Stomach (tissue), 8 donors: ENCODE measurements at regions not wholly inside any gene's neighbourhood (a gene's known extent, or its start where the extent isn't known, plus 50 kb on each side); places are given as distances from the start of the nearest gene placed in this dataset.

Experiments
- DNase-seq, 2 donors: peaks; one replicate each; pipeline versions ENCODE4 v3.0.0 to v3.0.0-alpha.2; 2013 to 2019
- H3K27ac ChIP-seq, 5 donors: fragments of 200-600 bp in 4 of 5; sonication (generic) in 4 of 5; one replicate each; pipeline ENCODE4 v1.5.1; 2013 to 2019; ENCODE audit warnings: mild to moderate bottlenecking in 1 of 5, moderate library complexity in 1 of 5
- H3K27me3 ChIP-seq, 3 donors: fragments of 200-600 bp; sonication (generic); one replicate each; pipeline ENCODE4 v1.5.1; 2017 to 2019; ENCODE audit warnings: mixed run types in 1 of 3
- H3K36me3 ChIP-seq, 4 donors: fragments of 200-600 bp; sonication (generic); 1 replicate in 3 of 4; 2 replicates in 1 of 4; pipeline ENCODE4 v1.5.1; 2016 to 2019
- H3K4me1 ChIP-seq, 4 donors: fragments of 200-600 bp; sonication (generic); one replicate each; pipeline ENCODE4 v1.5.1; 2016 to 2019
- H3K4me3 ChIP-seq, 4 donors: fragments of 200-600 bp; sonication (generic) in 3 of 4; one replicate each; pipeline ENCODE4 v1.5.1; 2016 to 2019; ENCODE audit warnings: mild to moderate bottlenecking in 1 of 4
- H3K9me3 ChIP-seq, 4 donors: fragments of 200-600 bp; sonication (generic); one replicate each; pipeline ENCODE4 v1.5.1; 2016 to 2019
- EP300 ChIP-seq: sonication (generic); formaldehyde crosslinking; IDR thresholded peaks from one replicate; pipeline ENCODE4 v1.6.1; 2017; ENCODE audit warnings: antibody characterized with exemption
- POLR2A ChIP-seq, 4 donors: fragments of 450-650 bp; IDR thresholded peaks; one replicate each; pipeline ENCODE4 v1.6.1; 2016; ENCODE audit warnings: antibody characterized with exemption in 4 of 4, control low read depth in 2 of 4, mild to moderate bottlenecking in 1 of 4, moderate library complexity in 1 of 4
- POLR2AphosphoS5 ChIP-seq, 3 donors: sonication (generic); formaldehyde crosslinking; IDR thresholded peaks; one replicate each; pipeline ENCODE4 v1.6.1; 2016; ENCODE audit warnings: antibody characterized with exemption in 3 of 3
- WGBS, 5 donors: extraction: QIAGEN DNeasy Blood & Tissue Kit in 3 of 5; methylation state at CpG; one replicate each; pipeline versions ENCODE4 v1.1.5 to v1.1.7; 2013 to 2018; 5-methylcytosine and 5-hydroxymethylcytosine counted together
- intact Hi-C: fragments of 100-400 bp; cut with DNase I; formaldehyde crosslinking; loops from one replicate; pipeline ENCODE4 v1.15.1; 2023; ENCODE audit warnings: low total_unique reads
- TF ChIP-seq, protein P1 (sequence below), 7 experiments: fragments of 450-650 bp in 4 of 7; fragments of 200-600 bp in 3 of 7; sonication (generic) in 3 of 7; IDR thresholded peaks; one replicate each; pipeline ENCODE4 v1.5.1; 2016 to 2019; ENCODE audit warnings: antibody characterized with exemption in 7 of 7, control low read depth in 2 of 7, mild to moderate bottlenecking in 1 of 7
- donor health status: healthy with polysubstance abuse.
- donor health status: Bipolar disorder and iron deficiency.
- donor health status: healthy.

DNA sequence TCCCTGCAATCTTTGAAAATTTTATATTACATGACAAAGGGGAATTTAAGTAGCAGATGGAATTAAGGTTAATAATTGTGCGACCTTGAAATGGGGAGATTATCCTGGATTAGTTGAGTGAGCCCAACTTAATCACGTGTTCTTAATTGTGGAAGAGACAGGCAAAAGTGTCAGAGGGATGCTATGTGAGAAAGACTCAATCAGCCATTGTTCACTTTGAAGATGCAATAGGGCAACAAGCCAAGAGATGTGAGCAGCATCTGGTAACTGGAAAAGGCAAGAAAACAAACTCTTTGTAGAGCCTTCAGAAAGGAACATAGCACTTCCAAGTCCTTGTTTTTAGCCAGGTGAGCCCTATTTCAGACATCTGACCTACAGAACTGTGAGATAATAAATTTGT lies 247.7 kb downstream of the SLITRK1 start:
- intact Hi-C loops = no loop called here
- no peak overlapping the region for H3K4me3 ChIP-seq
- no peaks in the 10 kb centered on the region for H3K27me3 ChIP-seq
- TF ChIP-seq POLR2AphosphoS5 (IDR thresholded peaks at IDR 0.05) = no peak
- TF ChIP-seq, protein P1, sequence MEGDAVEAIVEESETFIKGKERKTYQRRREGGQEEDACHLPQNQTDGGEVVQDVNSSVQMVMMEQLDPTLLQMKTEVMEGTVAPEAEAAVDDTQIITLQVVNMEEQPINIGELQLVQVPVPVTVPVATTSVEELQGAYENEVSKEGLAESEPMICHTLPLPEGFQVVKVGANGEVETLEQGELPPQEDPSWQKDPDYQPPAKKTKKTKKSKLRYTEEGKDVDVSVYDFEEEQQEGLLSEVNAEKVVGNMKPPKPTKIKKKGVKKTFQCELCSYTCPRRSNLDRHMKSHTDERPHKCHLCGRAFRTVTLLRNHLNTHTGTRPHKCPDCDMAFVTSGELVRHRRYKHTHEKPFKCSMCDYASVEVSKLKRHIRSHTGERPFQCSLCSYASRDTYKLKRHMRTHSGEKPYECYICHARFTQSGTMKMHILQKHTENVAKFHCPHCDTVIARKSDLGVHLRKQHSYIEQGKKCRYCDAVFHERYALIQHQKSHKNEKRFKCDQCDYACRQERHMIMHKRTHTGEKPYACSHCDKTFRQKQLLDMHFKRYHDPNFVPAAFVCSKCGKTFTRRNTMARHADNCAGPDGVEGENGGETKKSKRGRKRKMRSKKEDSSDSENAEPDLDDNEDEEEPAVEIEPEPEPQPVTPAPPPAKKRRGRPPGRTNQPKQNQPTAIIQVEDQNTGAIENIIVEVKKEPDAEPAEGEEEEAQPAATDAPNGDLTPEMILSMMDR (IDR thresholded peaks at IDR 0.05) = no peak
- TF ChIP-seq EP300 = no peak
- no peak for TF ChIP-seq POLR2A (IDR thresholded peaks at IDR 0.05)
- H3K4me1 ChIP-seq = no peaks in the 10 kb centered on the region
- no peak overlapping the region for H3K27ac ChIP-seq
- no peaks in the 10 kb centered on the region for H3K36me3 ChIP-seq
- H3K9me3 ChIP-seq = no peaks in the 10 kb centered on the region
- WGBS, 5 donors = 70 to 89% (median 77%) methylated on average over 2 of the region's 2 CpGs
- no peak for DNase-seq

DNA sequence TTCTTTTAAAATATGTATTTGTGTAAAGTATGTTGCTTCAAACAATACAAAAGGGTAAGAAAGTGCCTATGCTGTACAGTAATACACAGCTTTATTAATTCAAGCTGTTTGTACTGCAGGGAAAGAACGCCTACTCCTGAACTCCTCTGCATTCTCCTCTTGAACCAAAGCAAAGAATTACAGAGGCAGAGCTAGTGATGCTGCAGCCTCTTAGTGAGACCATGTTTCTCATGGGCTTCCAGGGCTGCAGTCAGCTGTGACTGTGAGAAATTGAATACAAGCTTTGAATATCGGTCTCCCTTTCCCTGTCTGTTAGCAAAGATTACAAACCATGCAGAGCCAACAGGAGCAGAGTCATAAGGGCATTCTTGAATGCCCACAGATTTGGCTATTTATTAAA lies 248.5 kb downstream of the SLITRK1 start:
- TF ChIP-seq POLR2AphosphoS5 (IDR thresholded peaks at IDR 0.05) = no peak
- TF ChIP-seq, protein P1 (IDR thresholded peaks at IDR 0.05) = no peak
- TF ChIP-seq EP300 = no peak
- no peak for TF ChIP-seq POLR2A (IDR thresholded peaks at IDR 0.05)
- Histone ChIP-seq H3K27me3 (no peaks in the 10 kb centered on the region), H3K4me1 (no peaks in the 10 kb centered on the region), H3K4me3 (no peak overlapping the region), H3K36me3 (no peaks in the 10 kb centered on the region), H3K9me3 (no peaks in the 10 kb centered on the region), H3K27ac (no peak overlapping the region)
- 65 to 72% (median 70%) methylated on average over 2 of the region's 2 CpGs for WGBS, 5 donors
- intact Hi-C loops = no loop called here
- no peak for DNase-seq

DNA sequence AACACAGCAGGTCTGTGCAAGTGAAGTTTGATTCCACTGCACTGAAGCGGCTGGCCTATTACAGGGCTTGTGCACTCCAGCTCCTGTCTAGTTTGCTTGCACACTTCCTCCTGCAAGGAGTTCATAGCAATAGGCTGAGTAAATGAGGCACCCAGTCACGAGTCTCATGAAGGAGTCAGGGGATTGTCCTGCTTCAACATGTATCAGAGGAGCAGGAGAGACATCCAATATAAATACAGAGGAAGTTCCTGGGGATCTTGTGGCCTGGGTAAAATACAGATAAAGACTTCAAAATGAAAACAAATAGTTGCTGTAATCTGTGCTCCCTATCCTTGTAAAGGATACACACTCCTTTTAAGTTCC lies 259.9 kb downstream of the SLITRK1 start:
- 57 to 77% (median 66%) methylated on average over 2 of the region's 2 CpGs for WGBS, 5 donors
- H3K4me1 ChIP-seq = no peaks in the 10 kb centered on the region
- H3K4me3 ChIP-seq = no peak overlapping the region
- no peaks in the 10 kb centered on the region for H3K27me3 ChIP-seq
- intact Hi-C loops = no loop called here
- TF ChIP-seq POLR2AphosphoS5 (IDR thresholded peaks at IDR 0.05) = no peak
- no peak for TF ChIP-seq EP300
- TF ChIP-seq, protein P1 (IDR thresholded peaks at IDR 0.05) = no peak
- TF ChIP-seq POLR2A (IDR thresholded peaks at IDR 0.05) = no peak
- peaks cover 0 to 8% (median 0%) of the 10 kb centered on the region in 4 donors for H3K9me3 ChIP-seq
- DNase-seq = no peak
- H3K27ac ChIP-seq = no peak overlapping the region
- no peaks in the 10 kb centered on the region for H3K36me3 ChIP-seq

DNA sequence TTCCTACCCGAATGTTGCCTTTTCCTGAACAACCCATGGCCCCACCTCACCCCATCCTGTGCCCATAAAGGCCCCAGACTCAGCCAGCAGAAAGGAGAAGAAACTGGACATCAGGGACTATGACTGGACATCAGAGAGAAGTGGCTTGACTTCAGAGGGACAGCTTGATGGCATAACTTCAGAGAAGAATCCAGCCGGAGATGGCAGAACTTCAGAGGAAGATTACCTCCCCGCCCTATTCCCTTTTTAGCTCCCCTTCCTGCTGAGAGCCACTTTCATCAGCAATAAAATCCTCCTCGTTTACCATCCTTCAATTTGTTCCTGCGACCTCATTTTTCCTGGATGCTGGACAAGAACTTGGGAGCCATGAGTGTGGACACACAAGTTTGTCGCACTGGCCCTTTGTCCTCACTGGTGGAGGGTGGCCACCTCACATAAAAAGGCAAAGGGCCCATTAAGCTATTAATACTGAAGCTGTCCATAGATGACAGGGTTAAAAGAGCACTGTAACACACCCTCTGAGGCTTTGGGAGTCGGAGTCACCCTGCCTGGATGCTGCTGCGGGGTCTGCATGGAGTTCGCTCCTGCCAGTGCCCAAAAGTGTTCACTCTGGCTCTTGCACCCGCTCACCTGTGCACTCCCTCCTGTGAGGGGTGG lies 260.4 kb downstream of the SLITRK1 start:
- no peak overlapping the region for H3K4me3 ChIP-seq
- no peaks in the 10 kb centered on the region for H3K4me1 ChIP-seq
- H3K27me3 ChIP-seq = no peaks in the 10 kb centered on the region
- no peaks in the 10 kb centered on the region for H3K36me3 ChIP-seq
- TF ChIP-seq, protein P1 (IDR thresholded peaks at IDR 0.05) = no peak
- no peak for TF ChIP-seq POLR2AphosphoS5 (IDR thresholded peaks at IDR 0.05)
- TF ChIP-seq POLR2A (IDR thresholded peaks at IDR 0.05) = no peak
- TF ChIP-seq EP300 = no peak
- DNase-seq = no peak
- 85 to 93% (median 90%) methylated on average over 10 of the region's 10 CpGs for WGBS, 5 donors
- intact Hi-C loops = no loop called here
- H3K9me3 ChIP-seq = peaks cover 0 to 8% (median 0%) of the 10 kb centered on the region in 4 donors
- H3K27ac ChIP-seq = no peak overlapping the region
